Sigmoid colon (tissue), 4 donors: ENCODE measurements at regions not wholly inside any gene's neighbourhood (a gene's known extent, or its start where the extent isn't known, plus 50 kb on each side); places are given as distances from the start of the nearest gene placed in this dataset.

Experiments
- CTCF ChIP-seq, 4 experiments: fragments of 450-650 bp in 3 of 4; fragments of 200-600 bp in 1 of 4; IDR thresholded peaks; one replicate each; pipeline ENCODE4 v1.5.1; 2016 to 2019; ENCODE audit warnings: antibody characterized with exemption in 4 of 4, mild to moderate bottlenecking in 3 of 4, moderate library complexity in 2 of 4
- EP300 ChIP-seq, 4 donors: sonication (generic); formaldehyde crosslinking; IDR thresholded peaks; one replicate each; pipeline ENCODE4 v1.6.1; 2017; ENCODE audit warnings: antibody characterized with exemption in 4 of 4
- POLR2A ChIP-seq, 2 donors: fragments of 450-650 bp; IDR thresholded peaks; one replicate each; pipeline ENCODE4 v1.6.1; 2016; ENCODE audit warnings: antibody characterized with exemption in 2 of 2, mild to moderate bottlenecking in 2 of 2, moderate library complexity in 2 of 2
- POLR2AphosphoS5 ChIP-seq, 4 donors: sonication (generic); formaldehyde crosslinking; IDR thresholded peaks; one replicate each; pipeline ENCODE4 v1.6.1; 2017; ENCODE audit warnings: antibody characterized with exemption in 4 of 4

GRCh38 chr3:31188112-31188511, 293.7 kb upstream of the GADL1 start:
- TF ChIP-seq POLR2A (IDR thresholded peaks at IDR 0.05): no peak
- no peak for TF ChIP-seq EP300 (IDR thresholded peaks at IDR 0.05)
- no peak for TF ChIP-seq CTCF (IDR thresholded peaks at IDR 0.05)
- no peak for TF ChIP-seq POLR2AphosphoS5 (IDR thresholded peaks at IDR 0.05)
